GM10248 (cell line): ENCODE measurements at regions not wholly inside any gene's neighbourhood (a gene's known extent, or its start where the extent isn't known, plus 50 kb on each side); places are given as distances from the start of the nearest gene placed in this dataset.

ENCODE experiments used
- CTCF ChIA-PET: fragments of 300-600 bp; sonication (Branson Sonifier 250); formaldehyde crosslinking; extraction: SDS; loops from one replicate; lab custom pipeline; 2021; ENCODE audit warnings: antibody characterized with exemption; lab: Yijun Ruan, JAX
- POLR2A ChIA-PET: fragments of 350-650 bp; sonication (Branson Sonifier 250); formaldehyde crosslinking; extraction: SDS; loops from one replicate; lab custom pipeline; 2020; ENCODE audit warnings: antibody characterized with exemption; lab: Yijun Ruan, JAX
- DNase-seq: peaks from one replicate; pipeline ENCODE4 v3.0.0; 2012; ENCODE audit errors: extremely low spot score
- CTCF ChIP-seq: IDR thresholded peaks from 2 replicates; pipeline ENCODE4 v1.5.1; 2012; ENCODE audit warnings: mild to moderate bottlenecking, low read depth; ENCODE audit errors: extremely low read depth, missing control alignments, control extremely low read depth

DNA sequence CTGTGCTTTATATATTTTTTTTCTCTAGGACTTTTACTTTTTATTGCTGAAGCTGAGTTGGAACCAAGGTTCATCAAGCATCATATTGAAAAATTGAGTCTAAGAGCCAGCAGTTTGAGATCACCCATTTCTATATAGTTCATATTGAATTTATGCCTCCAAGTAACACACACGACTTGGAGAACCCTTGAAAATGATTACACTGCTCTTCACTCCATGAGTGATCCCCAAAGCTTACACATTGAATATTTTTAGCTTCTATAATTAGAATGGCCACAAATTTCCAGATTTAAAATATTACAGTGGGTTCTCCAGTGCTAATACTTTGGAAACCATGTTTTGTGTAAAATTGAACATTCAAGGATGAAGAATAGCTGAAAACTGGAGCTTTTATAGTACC, 144.4 kb upstream of the SLC4A4 start:
- ChIA-PET CTCF (interaction anchor here (0.9 to 2.0 kb wide), 5 partner anchors 10 to 355 kb away, joined by 3 to 12 read pairs (median 4); no protein-coding TSS in a partner anchor), POLR2A (no interaction called here)
- no peak for DNase-seq
- TF ChIP-seq CTCF: no peak

DNA sequence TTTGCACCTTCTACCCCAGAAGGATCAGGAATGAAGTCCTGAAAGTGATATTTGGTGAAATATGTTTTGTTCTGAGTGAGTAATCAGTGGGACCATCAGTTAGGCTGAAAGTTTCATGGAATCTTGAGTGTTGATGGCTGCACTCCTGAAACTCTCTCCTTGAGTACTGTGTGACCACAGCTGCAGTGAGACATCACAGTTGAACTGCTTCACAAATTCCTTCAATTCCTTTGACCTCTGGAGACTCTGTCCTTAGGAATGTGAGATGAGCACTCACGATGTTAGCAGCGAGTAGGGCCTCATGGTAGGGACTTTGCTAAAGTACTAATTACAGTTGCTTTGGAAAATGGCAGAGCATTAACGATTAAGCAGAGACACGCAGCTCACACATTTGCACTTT, 142.9 kb upstream of the SLC4A4 start:
- no peak for DNase-seq
- TF ChIP-seq CTCF: no peak
- CTCF ChIA-PET: interaction anchor here (1.4 kb wide), 1 partner anchor 11 kb away, joined by 4 read pairs; no protein-coding TSS in a partner anchor
- POLR2A ChIA-PET: no interaction called here

DNA sequence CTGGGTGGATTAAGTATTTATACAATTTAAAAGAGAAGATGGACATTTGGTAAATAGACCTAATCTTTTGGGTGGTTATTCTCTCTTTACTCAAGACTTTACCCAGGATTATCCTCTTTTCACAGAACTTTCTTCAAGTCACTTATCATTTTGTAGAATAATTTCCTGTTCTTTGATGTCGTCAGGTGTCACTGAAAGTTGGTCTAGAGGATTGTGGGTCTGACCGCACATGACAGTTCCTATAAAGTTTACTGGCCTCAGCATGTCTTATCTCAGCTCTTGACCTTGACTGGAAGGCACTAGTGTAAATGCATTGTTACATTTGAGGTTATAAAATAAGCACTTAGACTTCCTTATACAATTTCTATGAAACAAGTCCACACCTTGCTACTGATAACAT, 139.9 kb upstream of the SLC4A4 start:
- TF ChIP-seq CTCF: no peak
- no peak for DNase-seq
- CTCF ChIA-PET: interaction anchor here (0.7 to 1.6 kb wide), 2 partner anchors 10 to 15 kb away, joined by 3 to 6 read pairs; no protein-coding TSS in a partner anchor
- POLR2A ChIA-PET: no interaction called here

- no peak for TF ChIP-seq CTCF
- ChIA-PET CTCF (interaction anchor here (0.8 to 2.4 kb wide), 5 partner anchors 10 to 586 kb away, joined by 3 to 7 read pairs (median 3); no protein-coding TSS in a partner anchor), POLR2A (no interaction called here)
- DNase-seq: no peak
These were observed 137.8 kb upstream of the SLC4A4 start for GRCh38 chr4:71201057-71201456.

DNA sequence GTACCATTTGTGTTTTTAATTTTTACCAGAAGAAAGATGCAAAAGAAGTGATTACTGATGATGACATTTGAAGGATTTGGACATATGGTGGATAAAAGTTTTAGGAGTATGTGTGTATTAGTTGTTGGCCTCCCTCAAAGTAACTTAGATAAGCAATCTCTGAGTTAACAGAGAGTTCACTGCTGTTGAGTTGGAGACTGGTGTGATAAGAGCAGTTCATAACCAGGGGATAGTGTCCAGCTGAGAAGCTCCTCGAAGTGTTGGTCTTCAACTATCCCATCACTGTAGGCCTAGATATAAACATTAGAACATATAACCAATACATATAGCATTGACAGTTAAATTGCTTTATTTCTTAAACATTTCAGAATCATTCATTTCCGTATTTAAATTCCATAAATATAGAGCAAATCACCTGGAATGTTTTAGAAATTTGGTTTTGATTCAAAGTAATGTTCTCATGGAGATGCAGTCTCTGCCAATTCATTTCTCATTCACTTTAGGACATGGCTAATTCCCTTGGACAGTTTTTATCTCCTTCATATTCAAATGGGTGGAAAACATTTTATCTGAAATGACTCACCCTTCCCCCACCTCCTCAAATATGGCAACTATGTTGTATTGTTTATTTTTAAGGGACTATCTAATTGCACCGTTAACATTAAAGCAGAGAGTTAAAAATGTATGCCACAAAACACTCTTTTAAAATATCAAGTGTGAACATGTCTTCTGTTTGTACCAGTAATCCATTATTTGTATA, 136.8 kb upstream of the SLC4A4 start:
- no peak for TF ChIP-seq CTCF
- no peak for DNase-seq
- CTCF ChIA-PET: interaction anchor here (1.1 to 2.4 kb wide), 2 partner anchors 9 to 19 kb away, joined by 5 to 7 read pairs; no protein-coding TSS in a partner anchor
- POLR2A ChIA-PET: no interaction called here

GRCh38 chr4:71202705-71203104, 136.1 kb upstream of the SLC4A4 start:
- ChIA-PET POLR2A (no interaction called here), CTCF (no interaction called here)
- no peak for TF ChIP-seq CTCF
- no peak for DNase-seq
